GM21786 (cell line): ENCODE measurements at regions not wholly inside any gene's neighbourhood (a gene's known extent, or its start where the extent isn't known, plus 50 kb on each side); places are given as distances from the start of the nearest gene placed in this dataset.
"Not testable (repeated sequence)": the region's sequence is repeated elsewhere in the genome, so short reads cannot be mapped to it uniquely, and the experiment has no call there.

Source experiments
- ATAC-seq: cut with Tn5 transposase; IDR thresholded peaks from one replicate; pipeline ENCODE4 v1.9.1; 2021; ENCODE audit not compliant: unreplicated experiment

DNA sequence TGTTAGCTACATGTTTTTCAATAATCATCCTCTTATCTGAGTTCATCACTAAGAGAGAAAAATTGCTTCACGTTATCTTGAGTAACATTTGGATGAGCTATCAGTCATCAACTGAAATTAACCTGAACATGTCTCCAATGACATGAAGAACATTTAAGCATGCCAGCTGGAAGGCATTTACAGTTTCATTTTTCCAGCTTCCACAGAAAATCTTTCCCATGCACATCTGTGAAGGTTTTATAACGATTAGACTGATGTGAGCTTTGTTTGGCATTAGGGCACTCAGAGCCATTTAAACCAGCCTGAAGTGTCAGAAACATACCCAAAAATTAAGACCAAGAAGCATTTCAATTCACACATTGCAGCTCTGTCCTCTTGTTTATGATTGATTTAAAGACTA lies 235.8 kb upstream of the ARHGEF26 start:
- ATAC-seq = no peak

DNA sequence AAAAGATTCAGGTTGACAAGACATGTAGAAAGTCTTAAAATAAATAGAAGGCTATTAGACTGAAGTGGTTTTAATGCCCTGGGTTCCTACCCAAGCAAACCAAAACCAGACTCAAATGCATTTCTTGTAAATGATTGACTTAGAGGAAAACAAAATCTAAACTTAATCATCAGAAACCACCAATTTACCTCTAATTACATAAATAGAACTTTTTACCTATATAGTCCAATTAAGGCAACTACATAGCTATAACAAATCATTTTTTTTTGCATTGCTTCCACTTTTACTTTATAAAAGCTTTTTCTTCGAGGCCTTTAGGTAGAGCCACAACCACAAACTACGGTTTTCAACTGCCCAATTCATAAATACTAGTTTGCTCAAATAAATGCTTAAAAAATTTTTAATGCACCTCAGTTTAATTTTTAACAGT lies 231.3 kb upstream of the ARHGEF26 start:
- ATAC-seq = peak; percentile 67

DNA sequence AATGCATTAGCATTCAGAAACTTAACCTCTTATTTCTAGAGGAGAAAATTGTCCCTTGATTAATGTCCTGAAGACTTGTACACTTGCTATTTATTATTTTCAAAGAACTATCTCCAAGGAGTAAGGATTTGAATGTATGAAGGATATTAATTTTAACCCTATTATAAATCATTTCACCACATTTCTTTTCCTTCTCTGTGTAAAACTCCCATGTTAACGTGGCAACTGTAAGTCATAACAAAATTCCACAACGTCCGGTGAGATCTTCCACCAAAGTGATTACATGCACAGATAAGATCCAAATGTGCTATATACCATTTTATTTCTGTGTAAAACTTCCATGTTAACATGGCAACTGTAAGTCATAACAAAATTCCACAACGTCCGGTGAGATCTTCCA lies 229.1 kb upstream of the ARHGEF26 start:
- ATAC-seq = no peak

DNA sequence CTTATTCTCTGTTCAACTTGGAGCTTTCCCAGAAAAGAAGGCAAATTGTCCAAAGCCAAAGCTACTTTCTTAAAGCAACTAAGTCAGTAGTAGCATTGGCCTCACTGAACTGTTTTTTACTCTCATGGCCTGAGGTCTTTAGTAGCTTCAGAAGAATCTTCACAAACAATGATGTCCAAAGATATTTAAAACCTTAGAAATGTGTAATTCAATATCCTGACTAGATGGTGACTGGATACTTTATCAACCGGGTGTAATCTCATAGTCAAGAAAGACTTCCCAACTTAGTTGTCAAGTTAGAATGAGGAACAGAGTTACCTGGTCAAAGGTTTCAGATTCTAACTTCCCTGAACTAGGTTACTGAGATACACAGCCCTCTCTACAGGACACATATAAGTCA lies 226.3 kb upstream of the ARHGEF26 start:
- no peak for ATAC-seq

DNA sequence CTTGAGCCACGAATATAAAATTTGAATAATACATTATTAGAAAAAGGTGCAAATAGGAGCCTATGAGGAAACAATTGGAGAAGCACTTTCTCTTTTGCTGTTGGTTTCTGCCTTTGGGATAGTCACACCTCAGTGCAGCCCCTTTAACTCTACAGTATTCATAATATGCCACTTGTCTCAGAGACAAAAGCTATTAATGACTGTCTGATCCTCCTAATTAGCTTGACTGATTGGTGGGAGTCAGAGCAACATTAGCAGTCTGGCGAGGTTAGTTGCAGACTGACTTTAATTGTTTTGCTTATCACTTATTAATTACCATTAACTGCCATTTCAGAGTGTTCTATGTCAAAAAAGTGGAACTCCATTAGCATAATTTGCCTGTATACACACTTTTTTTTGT lies 225.0 kb upstream of the ARHGEF26 start:
- ATAC-seq = no peak

DNA sequence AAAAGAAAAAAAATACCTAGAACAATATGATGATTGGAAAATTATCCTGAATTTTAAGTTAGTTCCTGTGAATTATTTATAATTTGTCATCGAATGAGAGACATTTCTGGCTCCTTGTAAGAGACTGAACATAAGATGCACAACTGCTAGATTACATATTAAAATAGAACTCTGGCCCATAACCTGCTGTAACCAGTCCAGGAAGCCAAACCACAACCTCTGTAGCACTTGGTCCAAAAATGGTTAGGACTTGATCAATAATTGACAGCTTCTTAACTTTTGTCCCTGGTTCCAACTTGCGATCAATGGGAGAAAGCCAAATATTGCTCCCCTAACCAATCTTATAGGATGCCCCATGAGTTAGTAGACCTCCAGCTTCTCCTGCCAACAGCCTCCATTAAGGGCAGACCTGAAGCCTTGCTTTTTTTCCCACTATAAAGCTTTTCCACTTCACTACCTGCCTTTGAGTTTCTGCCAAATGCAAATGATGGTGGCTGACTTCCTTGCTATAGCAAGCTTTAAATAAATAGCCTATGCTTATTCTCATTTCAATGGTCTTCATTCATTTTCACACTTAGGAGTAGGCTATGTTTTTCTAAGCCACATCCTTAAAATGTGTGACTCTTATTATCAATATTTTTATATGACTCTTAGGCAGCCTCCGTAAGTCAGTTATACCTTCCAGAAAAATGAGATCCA lies 224.0 kb upstream of the ARHGEF26 start:
- ATAC-seq = peak; percentile 75

DNA sequence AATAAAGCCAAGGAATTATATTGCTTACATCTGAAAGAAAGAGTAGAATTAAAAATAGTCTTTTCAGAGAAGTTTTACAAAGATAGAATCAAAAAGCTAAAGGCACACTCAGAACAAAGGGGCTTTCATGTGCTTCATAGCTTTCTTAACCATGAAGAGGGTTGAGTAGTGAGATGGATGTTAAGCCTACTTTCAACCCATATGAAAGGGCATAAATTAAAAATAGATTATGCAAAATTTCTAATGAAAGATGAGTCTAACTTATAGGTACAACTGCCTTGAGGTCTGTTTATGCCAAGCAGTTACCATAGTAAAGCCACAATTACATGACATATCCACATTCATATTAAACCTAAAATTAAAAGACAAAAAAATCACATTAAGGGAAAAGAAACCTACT lies 223.3 kb upstream of the ARHGEF26 start:
- peak; percentile 80 for ATAC-seq

DNA sequence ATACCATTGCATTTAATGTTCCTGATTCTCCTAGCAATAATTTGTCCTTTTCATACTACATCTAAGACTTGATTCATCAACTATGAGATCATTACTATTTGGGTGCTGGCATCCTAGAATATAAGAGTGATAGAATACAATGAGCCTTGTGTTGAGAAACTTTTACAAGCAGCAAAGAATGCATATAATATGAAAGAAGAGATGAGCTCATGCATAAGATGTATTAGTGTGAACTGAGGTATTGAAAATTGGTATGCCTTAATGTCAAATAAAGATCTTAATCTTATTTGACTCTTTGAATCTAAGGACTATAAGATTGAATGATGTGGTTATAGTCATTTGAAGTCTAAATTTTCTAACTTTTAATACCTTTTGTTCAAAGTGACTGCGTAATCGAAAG lies 220.0 kb upstream of the ARHGEF26 start:
- ATAC-seq = no peak

DNA sequence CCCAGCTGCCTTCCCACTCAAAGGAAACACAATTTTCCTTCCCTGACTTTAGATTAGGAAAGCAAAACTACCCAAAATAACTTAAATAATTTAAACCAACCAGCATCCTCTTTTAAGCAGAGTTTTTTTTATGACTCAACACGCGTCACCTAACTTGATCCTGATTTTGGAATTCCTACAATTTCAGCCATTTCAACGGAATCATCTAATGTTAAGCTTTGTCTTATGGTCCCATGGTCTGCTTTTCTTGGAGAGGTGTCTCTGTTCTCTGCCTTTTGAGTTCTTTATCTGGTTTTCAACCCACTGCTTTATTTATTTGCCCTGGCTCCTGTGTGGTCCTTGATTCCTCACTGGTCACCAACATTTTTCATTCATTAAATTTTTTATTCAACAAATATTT lies 219.2 kb upstream of the ARHGEF26 start:
- ATAC-seq = no peak

DNA sequence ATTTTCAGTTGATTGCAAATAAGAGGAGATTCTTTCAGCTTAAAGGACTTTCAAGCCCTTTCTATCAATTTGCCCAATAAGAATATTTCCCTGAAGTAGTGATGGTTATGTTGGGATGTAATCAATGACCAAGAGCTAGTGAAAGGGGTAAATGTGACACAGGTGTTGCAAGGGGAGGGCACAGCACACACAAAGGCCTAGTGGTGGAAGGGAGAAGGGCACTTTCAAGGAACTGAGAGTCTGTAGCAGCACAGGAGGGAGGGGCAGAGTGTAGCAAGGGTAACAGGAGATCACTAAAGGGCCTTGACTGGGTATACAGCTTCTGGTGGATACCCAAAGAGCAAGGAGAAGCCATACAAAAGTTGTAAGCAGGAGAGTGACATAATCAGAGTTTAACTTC lies 217.8 kb upstream of the ARHGEF26 start:
- peak; percentile 77 for ATAC-seq

DNA sequence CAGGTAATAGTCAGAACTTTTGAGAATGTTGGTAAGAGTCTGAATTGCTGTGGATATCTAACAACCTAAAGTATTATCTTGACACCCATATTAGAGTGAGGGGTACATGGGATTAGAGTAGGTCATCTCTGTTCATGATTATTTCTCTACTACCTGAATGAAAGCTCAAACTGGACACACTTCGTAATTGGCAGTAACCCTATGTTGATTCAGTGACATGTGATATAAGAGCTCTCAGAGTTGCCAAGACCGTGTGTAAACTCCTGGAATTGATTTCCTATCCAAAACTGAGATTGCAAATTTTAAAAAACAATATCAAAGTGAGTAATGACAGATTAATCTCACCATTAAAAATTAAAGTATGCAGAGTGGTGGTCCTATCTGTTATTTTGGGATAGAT lies 214.8 kb upstream of the ARHGEF26 start:
- ATAC-seq = no peak

DNA sequence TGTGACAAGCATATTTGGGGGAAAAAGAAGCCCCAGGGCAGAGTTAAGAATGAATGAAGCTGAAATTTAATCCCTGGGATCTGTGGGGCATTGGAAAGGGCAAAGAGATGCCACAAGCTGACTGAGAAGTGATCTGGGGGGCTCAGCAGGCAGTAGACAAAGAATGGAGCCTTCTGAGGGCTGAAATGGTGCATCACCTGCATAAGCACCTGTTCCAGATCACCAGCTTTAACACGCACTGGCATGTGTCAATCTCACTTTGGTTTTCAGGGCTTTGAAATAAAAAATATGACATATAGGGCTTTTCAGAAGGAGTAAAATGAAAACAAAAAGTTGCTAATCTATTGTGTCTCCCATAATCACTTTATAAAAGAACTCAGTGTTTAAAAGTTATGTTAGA lies 210.8 kb upstream of the ARHGEF26 start:
- no peak for ATAC-seq

DNA sequence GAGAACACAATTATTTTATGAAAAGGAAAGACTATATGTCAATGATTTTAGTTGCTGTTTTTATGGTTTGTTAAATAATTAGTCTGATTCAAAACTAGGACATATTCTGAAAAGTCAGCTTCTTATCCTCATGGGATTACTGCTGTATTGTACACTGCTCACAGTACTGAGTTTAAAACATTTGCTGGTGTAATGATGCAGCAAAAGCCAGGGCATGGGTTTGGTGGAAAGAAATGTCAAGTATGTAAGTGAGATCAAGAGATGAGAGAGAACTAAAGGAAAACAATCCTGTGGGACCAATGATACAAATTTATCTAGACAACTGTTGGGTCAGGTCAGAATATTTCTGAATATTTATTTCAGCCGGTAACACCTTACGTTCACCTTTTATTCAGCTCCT lies 210.1 kb upstream of the ARHGEF26 start:
- no peak for ATAC-seq

DNA sequence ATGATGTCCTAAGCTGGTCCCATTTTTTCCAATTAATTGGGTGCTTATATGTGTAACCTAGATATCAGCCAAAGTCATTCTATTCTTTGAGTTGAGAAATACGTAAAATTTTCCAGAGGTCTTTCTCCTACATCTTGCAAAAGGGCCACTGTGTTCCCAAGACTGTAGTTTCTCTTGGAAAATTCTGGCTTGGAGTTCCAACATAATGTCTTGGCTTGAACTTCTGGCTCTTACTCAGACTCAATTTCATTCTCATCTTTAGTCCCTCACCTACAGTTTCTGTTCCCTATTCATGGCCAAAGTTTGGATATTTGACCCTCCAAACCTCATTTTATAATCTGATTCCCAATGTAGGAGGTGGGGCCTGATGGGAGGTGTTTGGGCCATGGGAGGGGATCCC lies 201.4 kb upstream of the ARHGEF26 start:
- no peak for ATAC-seq

DNA sequence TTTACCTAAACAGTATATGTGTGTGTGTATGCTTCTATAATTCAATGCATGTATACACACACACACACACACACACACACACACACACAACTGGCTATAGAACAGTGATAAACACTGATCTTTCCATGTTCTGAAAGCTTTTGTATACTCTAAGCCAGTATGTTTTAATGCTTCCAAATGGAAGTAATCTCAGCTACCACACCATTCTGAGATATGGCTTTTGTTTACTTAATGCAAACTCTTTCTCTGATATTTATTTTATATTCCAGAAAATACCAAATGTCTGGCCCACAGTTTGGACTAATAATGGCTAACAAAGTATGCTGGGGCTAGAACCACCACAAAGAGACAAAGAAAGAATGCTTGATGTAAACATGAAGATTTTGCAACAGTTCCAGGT lies 199.4 kb upstream of the ARHGEF26 start:
- ATAC-seq = no peak

DNA sequence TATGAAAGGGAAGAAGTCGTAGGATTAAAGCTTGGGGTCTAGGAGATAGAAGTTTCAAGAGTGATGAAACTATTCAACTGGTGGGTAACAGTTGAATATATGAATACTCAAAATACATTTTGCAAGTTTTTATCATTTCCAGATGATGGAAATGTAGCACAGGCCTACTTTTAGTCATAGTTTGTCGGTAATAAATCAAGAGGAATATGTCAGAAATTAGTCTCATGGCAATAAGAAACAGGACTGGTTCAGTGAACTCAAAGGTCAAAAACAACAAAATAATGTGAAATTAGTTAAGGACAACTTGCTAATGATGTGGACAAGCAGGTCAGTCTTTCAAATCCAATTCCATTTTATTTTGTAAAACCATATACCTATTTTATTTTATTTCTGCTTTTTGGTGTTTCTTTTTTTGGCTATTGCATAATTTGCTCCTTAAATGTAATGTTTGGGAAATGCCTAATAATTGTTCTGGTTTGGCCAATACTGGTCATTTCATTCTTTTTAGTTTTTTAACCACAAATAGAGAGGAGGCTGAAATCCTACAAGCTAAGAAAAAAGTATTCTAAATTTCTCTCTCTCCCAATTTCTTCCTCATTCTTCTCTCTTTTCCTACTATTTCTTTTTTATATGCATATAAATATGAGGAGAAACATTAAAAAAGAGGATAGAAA lies 195.2 kb upstream of the ARHGEF26 start:
- ATAC-seq = no peak

DNA sequence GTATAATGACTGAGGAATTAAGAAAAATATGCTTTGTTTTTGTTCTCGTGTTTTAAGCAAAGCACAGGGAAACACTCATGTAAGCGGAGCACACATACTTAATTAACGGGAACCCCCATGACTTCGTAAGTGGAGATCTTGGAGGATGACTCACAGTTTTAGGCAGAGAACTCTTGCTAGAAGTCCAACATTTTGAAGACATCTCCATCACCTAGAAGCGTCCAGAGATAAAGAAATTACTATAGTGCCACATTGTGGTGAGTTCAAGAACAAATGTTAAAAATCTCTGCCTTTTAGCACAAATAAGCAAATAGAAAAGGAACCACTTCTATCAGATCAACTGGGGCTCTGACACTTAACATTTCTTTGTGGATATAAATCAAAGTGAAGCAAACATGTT lies 194.1 kb upstream of the ARHGEF26 start:
- ATAC-seq = peak; percentile 80

DNA sequence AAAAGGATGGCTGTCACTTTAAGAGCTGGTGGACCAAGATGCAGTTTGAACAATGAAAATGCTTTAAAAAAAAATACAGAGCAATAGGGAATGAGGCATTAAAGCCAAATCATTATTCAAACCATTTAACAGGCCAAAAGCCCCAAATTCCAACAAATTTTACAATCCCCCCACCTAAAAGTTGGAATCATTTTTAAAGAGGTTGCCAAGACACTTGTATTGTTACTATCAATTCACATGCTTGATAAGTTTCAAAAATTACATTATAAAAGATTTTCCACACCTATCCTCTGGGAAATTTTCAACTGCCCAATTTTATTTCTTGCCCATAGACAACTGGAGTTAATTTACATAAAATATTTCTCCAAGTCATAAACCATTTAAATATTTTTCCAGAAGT lies 192.3 kb upstream of the ARHGEF26 start:
- ATAC-seq = no peak

DNA sequence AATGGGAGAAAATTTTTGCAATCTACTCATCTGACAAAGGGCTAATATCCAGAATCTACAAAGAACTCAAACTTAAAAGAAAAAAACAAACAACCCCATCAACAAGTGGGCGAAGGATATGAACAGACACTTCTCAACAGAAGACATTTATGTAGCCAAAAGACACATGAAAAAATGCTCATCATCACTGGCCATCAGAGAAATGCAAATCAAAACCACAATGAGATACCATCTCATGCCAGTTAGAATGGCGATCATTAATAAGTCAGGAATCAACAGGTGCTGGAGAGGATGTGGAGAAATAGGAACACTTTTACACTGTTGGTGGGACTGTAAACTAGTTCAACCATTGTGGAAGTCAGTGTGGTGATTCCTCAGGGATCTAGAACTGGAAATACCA lies 187.7 kb upstream of the ARHGEF26 start:
- ATAC-seq = not testable (repeated sequence)

DNA sequence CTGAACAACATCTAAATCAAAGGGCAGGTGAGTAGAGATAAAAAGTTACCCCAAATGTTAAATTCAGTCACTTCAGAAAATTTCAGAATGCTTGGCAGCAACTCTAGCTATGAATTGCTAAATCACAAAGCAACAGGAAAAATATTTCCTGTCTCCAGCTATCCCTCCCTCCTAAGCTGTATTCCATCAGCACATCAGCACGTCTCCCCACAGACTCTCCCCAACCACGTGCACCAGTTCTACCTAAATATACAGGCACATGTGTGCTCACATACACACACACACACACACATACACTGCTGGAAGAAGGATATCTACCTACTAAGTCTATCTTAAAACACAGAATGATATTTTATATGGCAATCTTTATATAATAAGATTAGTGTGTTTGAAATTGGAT lies 177.1 kb upstream of the ARHGEF26 start:
- ATAC-seq = no peak

DNA sequence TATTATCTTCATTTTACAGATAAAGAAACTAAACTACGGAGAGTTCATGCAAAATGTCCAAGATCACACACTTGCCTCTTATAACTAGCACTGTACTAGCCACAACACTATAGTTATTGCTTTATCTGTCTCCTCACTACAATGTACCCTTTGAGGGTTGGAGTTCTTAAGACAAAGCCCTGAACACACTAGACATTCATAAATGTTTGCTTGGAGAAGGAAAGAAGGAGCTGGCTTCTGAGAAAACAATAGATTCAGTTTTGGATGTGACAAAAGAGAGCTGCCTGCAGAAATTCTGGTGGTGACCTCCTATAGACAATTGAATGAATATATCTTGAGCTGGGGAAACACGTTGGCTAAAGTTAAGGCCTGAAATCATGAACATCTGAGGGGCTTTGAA lies 169.9 kb upstream of the ARHGEF26 start:
- no peak for ATAC-seq

DNA sequence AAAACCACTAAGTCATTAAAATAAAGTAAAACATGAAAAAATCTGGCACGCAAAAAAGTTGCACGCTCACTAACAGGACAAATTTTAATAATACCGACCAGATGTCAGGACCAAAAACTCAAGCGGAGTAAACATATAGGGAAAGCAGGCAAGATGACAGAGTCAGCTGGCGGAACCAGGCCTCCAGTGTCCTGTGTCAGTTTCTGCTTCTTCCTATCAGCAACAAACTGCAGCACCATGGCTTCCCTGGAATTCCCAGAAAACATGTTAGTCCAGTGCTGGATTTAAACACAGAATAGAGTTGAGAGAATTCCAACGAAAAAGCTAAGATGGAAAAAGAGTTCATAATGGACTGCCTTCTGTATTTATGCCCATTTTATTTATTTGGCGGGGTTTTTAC lies 169.1 kb upstream of the ARHGEF26 start:
- ATAC-seq = no peak

DNA sequence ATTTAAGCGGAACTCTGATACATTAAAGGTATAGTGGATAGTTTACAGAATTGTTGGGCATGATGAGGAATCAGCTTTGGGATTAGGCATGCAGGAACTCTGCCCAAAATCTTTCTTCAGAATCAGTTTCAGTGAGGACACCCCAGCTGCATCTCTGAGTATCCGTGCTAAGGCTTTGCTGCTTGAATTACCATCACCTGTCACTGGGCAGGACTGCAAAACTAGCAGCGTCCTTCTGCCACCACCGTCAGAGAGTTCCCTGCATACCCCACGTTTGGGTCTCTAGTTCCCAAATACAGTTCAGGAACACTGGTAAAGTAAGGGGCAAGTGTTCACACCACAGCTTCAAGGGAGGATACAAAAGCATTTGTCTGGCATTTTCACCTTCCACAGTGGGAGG lies 164.6 kb upstream of the ARHGEF26 start:
- no peak for ATAC-seq
